ENCODE measurements at regions not wholly inside any gene's neighbourhood (a gene's known extent, or its start where the extent isn't known, plus 50 kb on each side); places are given as distances from the start of the nearest gene placed in this dataset.

DNA sequence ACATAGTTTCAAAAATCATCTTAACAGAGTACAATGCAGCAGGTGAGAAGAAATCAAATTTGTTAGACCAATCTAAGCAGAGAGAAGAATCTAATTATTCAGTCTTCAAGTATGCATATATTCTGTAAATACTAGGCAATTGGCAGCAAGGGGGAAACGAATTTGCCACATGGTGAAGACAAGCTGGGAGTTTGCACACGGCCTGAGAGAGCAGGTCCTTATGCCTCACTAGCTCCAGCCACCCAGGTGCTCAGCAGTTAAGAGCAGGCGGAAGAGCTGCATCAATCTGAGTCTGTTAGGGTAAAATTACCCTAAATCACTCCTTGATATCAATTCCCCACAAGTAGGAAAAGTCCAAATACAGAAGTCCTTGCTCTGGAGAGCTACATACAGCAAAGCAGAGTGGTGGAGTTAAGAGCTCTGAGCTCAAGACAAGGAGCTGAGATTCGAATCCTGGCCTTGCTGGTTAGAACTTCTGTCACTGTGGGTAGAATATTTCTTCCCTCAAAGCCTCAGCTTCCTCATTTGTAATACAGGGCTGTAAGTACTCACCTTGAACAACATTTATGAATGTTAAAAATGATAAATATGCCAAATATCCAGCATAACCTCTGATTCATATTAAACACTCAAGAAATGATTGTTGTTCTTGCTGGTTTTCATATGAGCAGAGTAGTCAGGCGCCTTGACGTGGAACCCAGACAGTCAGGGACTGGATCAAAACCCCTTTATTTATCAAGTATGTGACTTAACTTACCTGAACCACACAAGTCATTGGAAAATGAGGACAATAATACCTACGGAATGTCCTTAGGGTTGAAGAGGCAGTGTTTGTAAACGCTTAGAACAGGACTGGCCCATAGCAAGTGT is 444.2 kb downstream of the CDH26 start:
- TF ChIP-seq, protein P1, sequence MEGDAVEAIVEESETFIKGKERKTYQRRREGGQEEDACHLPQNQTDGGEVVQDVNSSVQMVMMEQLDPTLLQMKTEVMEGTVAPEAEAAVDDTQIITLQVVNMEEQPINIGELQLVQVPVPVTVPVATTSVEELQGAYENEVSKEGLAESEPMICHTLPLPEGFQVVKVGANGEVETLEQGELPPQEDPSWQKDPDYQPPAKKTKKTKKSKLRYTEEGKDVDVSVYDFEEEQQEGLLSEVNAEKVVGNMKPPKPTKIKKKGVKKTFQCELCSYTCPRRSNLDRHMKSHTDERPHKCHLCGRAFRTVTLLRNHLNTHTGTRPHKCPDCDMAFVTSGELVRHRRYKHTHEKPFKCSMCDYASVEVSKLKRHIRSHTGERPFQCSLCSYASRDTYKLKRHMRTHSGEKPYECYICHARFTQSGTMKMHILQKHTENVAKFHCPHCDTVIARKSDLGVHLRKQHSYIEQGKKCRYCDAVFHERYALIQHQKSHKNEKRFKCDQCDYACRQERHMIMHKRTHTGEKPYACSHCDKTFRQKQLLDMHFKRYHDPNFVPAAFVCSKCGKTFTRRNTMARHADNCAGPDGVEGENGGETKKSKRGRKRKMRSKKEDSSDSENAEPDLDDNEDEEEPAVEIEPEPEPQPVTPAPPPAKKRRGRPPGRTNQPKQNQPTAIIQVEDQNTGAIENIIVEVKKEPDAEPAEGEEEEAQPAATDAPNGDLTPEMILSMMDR (IDR thresholded peaks at IDR 0.05), result no peak
- TF ChIP-seq EZH2 (IDR thresholded peaks at IDR 0.05), result no peak
- no peak for TF ChIP-seq EZH2phosphoT487 (IDR thresholded peaks at IDR 0.05)
